Suprapubic skin (tissue), 4 donors: ENCODE measurements at regions not wholly inside any gene's neighbourhood (a gene's known extent, or its start where the extent isn't known, plus 50 kb on each side); places are given as distances from the start of the nearest gene placed in this dataset.

Experiments used
- DNase-seq, 2 donors: peaks; one replicate each; pipeline ENCODE4 v3.0.0-alpha.2; 2019; ENCODE audit warnings: low spot score in 2 of 2
- H3K27ac ChIP-seq: fragments of 200-600 bp; sonication (generic); one replicate; pipeline ENCODE4 v1.5.1; 2019
- H3K27me3 ChIP-seq: fragments of 200-600 bp; sonication (generic); one replicate; pipeline ENCODE4 v1.5.1; 2019
- H3K36me3 ChIP-seq: fragments of 200-600 bp; sonication (generic); one replicate; pipeline ENCODE4 v1.5.1; 2019
- H3K4me1 ChIP-seq: fragments of 200-600 bp; sonication (generic); one replicate; pipeline ENCODE4 v1.5.1; 2019
- H3K4me3 ChIP-seq: fragments of 200-600 bp; sonication (generic); one replicate; pipeline ENCODE4 v1.5.1; 2019; ENCODE audit warnings: mild to moderate bottlenecking
- H3K9me3 ChIP-seq: fragments of 200-600 bp; sonication (generic); one replicate; pipeline ENCODE4 v1.5.1; 2019
- EP300 ChIP-seq: sonication (generic); formaldehyde crosslinking; IDR thresholded peaks from one replicate; pipeline ENCODE4 v1.6.1; 2017; ENCODE audit warnings: antibody characterized with exemption
- POLR2A ChIP-seq, 2 donors: fragments of 450-650 bp; IDR thresholded peaks; one replicate each; pipeline ENCODE4 v1.6.1; 2017; ENCODE audit warnings: antibody characterized with exemption in 2 of 2, mild to moderate bottlenecking in 2 of 2, moderate library complexity in 2 of 2
- POLR2AphosphoS5 ChIP-seq, 3 donors: sonication (generic); formaldehyde crosslinking; IDR thresholded peaks; one replicate each; pipeline ENCODE4 v1.6.1; 2017; ENCODE audit warnings: antibody characterized with exemption in 3 of 3
- WGBS: methylation state at CpG from one replicate; pipeline ENCODE4 v1.1.5; 2018; 5-methylcytosine and 5-hydroxymethylcytosine counted together
- TF ChIP-seq, protein P1 (sequence below), 2 donors: fragments of 200-600 bp in 1 of 2; fragments of 450-650 bp in 1 of 2; sonication (generic) in 1 of 2; IDR thresholded peaks; one replicate each; pipeline ENCODE4 v1.5.1; 2016 to 2019; ENCODE audit warnings: antibody characterized with exemption in 2 of 2, mild to moderate bottlenecking in 1 of 2, moderate library complexity in 1 of 2

DNA sequence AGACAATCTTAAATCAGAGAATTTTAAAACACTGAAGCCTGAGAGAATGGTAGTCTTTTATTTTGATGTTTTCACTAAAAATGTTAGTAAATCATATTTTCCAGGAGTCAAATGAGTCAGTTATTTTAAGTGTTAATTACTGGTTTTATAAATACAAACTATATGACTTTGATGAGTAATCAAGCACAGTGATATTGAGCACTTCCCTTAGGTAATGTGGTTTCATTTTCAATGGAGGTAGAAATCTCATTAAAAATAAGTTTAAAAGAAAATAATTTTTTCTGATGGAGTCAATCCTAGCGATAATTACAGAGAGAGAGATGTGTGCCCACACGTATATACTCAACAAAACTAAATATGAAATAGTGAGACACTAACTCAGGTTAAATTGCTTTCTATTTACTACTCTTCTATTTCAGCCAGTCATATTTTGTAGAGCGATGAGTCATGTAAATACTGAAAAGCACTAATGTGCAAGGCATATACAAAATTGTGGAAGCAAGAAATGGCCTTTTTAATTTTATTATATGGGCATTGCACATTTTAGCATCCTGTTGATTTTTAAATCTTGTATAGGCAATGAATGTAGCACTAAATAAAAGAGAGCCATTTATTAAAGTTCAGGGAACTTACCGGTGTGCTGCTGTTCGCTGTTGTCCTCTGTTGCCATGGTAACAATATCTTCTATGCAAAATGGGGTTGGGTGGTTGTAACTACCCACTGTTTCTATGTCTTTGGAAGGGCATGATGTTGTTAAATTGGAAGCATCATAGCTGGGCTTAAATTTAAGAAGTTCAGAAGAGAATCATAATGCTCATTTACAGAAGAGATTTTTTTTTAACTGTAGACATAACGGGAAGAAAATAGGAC, 513.7 kb downstream of the TLL1 start:
- no peak for TF ChIP-seq POLR2AphosphoS5 (IDR thresholded peaks at IDR 0.05)
- TF ChIP-seq EP300 = no peak
- no peaks in the 10 kb centered on the region for H3K36me3 ChIP-seq
- no peak for DNase-seq
- H3K9me3 ChIP-seq = no peaks in the 10 kb centered on the region
- no peaks in the 10 kb centered on the region for H3K27me3 ChIP-seq
- no peak overlapping the region for H3K4me3 ChIP-seq
- 74% methylated on average over 6 of the region's 6 CpGs for WGBS
- no peaks in the 10 kb centered on the region for H3K4me1 ChIP-seq
- no peak overlapping the region for H3K27ac ChIP-seq

DNA sequence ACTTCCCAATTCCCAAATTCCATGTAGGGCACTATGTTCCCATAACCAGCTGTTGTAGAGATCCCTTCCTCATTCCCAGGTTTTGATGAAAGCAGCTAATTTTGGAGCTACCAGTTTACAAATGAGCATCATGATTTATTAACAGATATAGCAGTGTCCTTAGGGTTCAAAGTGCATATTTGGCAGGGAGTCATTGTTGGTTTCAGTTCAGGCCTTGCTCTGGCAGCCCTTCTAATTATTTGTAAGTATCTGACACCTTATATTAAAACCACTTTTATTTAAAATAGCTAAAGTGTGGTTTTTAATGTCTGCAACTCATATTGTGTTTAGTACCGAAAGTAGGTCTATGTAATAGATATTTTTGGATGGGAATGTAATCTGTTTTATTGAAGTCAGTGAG, 518.5 kb downstream of the TLL1 start:
- Histone ChIP-seq H3K27ac (no peak overlapping the region), H3K27me3 (no peaks in the 10 kb centered on the region), H3K4me3 (no peak overlapping the region), H3K9me3 (no peaks in the 10 kb centered on the region), H3K4me1 (no peaks in the 10 kb centered on the region), H3K36me3 (no peaks in the 10 kb centered on the region)
- TF ChIP-seq POLR2AphosphoS5 (IDR thresholded peaks at IDR 0.05) = no peak
- TF ChIP-seq EP300 = no peak
- TF ChIP-seq, protein P1, sequence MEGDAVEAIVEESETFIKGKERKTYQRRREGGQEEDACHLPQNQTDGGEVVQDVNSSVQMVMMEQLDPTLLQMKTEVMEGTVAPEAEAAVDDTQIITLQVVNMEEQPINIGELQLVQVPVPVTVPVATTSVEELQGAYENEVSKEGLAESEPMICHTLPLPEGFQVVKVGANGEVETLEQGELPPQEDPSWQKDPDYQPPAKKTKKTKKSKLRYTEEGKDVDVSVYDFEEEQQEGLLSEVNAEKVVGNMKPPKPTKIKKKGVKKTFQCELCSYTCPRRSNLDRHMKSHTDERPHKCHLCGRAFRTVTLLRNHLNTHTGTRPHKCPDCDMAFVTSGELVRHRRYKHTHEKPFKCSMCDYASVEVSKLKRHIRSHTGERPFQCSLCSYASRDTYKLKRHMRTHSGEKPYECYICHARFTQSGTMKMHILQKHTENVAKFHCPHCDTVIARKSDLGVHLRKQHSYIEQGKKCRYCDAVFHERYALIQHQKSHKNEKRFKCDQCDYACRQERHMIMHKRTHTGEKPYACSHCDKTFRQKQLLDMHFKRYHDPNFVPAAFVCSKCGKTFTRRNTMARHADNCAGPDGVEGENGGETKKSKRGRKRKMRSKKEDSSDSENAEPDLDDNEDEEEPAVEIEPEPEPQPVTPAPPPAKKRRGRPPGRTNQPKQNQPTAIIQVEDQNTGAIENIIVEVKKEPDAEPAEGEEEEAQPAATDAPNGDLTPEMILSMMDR (IDR thresholded peaks at IDR 0.05) = no peak
- no peak for TF ChIP-seq POLR2A (IDR thresholded peaks at IDR 0.05)
- WGBS = 50% methylated on average over 1 of the region's 1 CpG
- DNase-seq = no peak

DNA sequence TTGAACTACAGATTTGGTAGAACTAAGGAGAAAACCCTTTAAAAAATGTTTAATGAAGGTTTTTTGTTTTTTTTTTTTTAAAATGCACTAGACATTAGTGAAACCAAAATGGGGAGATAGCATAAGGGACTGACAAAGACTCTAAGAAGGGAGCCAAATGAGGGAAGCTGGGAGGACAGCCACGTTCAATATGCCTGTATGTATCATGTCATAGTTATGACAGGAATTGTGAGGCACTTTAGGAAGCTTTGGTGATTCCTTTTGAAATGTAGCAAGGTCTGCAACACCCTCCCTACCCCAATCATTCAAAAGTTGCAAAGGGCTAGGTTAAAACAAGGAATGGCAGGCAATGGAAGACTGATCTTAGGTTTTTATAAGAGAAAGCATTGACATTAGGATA, 526.0 kb downstream of the TLL1 start:
- 27% methylated on average over 1 of the region's 1 CpG for WGBS
- no peak for DNase-seq
- Histone ChIP-seq H3K4me3 (no peak overlapping the region), H3K27ac (no peak overlapping the region), H3K27me3 (no peaks in the 10 kb centered on the region), H3K9me3 (no peaks in the 10 kb centered on the region), H3K4me1 (no peaks in the 10 kb centered on the region), H3K36me3 (no peaks in the 10 kb centered on the region)
- TF ChIP-seq EP300 (no peak), POLR2A (IDR thresholded peaks at IDR 0.05) (no peak), POLR2AphosphoS5 (IDR thresholded peaks at IDR 0.05) (no peak)
- TF ChIP-seq, protein P1 (IDR thresholded peaks at IDR 0.05) = no peak

DNA sequence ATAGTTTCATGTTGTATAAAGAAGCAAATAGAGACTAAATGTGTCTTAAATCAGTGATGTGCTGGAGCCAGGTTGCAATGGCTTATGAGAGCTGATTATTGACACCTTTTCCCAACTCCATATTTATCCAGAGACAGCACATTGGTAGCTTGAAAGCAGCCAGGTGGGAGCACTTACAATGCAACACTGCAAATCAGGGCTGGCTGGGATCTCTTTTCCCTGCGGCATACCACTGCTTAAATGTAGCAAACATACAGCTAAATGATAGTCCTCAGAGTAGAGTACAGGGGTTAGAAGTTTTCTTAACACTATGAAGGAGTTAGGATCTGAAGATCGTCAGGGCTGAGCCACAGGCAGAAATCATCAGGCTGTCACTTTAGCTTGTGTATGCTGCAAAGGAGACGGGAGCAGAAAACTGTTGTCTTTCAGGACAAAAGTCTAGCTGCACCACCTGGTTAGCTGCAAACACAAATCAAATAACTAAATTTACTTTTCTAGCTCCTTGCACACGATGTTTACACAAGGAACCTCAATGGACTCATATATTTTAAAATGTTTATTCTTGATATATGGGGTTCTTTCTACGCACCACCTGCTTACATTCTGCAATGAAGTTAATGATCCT, 527.3 kb downstream of the TLL1 start:
- H3K9me3 ChIP-seq = no peaks in the 10 kb centered on the region
- H3K4me1 ChIP-seq = no peaks in the 10 kb centered on the region
- H3K4me3 ChIP-seq = no peak overlapping the region
- no peaks in the 10 kb centered on the region for H3K27me3 ChIP-seq
- TF ChIP-seq EP300 (no peak), POLR2A (IDR thresholded peaks at IDR 0.05) (no peak), POLR2AphosphoS5 (IDR thresholded peaks at IDR 0.05) (no peak)
- TF ChIP-seq, protein P1 (IDR thresholded peaks at IDR 0.05) = no peak
- H3K27ac ChIP-seq = no peak overlapping the region
- H3K36me3 ChIP-seq = no peaks in the 10 kb centered on the region
- no peak for DNase-seq
- 67% methylated on average over 5 of the region's 5 CpGs for WGBS

DNA sequence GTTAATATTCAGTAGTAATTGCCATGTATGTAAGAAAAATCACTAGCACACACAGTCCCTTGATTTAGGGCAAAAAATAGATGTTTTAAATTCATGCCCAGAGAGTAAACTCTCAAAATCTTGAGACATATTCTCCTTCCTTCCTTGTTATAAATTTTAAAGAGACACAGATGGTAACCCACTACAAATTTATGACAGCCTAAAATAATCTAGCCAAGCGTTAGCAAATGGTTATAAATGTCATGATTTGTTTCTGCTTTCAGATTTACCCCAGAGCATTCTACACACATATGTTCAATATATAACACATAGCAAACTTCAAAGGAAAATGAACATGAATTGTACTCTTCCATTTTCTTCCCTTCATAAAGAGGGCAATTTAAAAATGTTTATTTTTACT, 540.3 kb downstream of the TLL1 start:
- TF ChIP-seq POLR2A (IDR thresholded peaks at IDR 0.05) (no peak), POLR2AphosphoS5 (IDR thresholded peaks at IDR 0.05) (no peak), EP300 (no peak)
- TF ChIP-seq, protein P1 (IDR thresholded peaks at IDR 0.05) = no peak
- Histone ChIP-seq H3K27ac (no peak overlapping the region), H3K9me3 (no peaks in the 10 kb centered on the region), H3K27me3 (no peaks in the 10 kb centered on the region), H3K36me3 (no peaks in the 10 kb centered on the region), H3K4me3 (no peak overlapping the region), H3K4me1 (no peaks in the 10 kb centered on the region)
- 13% methylated on average over 1 of the region's 1 CpG for WGBS
- DNase-seq = no peak
